H9 (cell line): ENCODE measurements at regions not wholly inside any gene's neighbourhood (a gene's known extent, or its start where the extent isn't known, plus 50 kb on each side); places are given as distances from the start of the nearest gene placed in this dataset.

Source experiments
- DNase-seq: peaks from one replicate; pipeline ENCODE4 v3.0.0-alpha.2; 2017
- H2AFZ ChIP-seq: one replicate; pipeline ENCODE4 v1.6.1; 2013; ENCODE audit warnings: mild to moderate bottlenecking, low read length, control low read depth, moderate library complexity
- H2AK5ac ChIP-seq: 2 replicates; pipeline ENCODE4 v1.6.1; 2013; ENCODE audit warnings: low read length, control low read depth, mixed read lengths; ENCODE audit not compliant: insufficient read length
- H2BK120ac ChIP-seq: one replicate; pipeline ENCODE4 v1.6.1; 2013; ENCODE audit warnings: low read depth, mild to moderate bottlenecking, low read length, control low read depth, inconsistent platforms; ENCODE audit not compliant: poor library complexity, severe bottlenecking
- H2BK12ac ChIP-seq: 2 replicates; pipeline ENCODE4 v1.6.1; 2013; ENCODE audit warnings: low read length, control low read depth, mixed read lengths, low read depth; ENCODE audit not compliant: insufficient read length
- H2BK15ac ChIP-seq: 2 replicates; pipeline ENCODE4 v1.6.1; 2013; ENCODE audit warnings: low read depth, low read length, control low read depth
- H2BK20ac ChIP-seq: one replicate; pipeline ENCODE4 v1.6.1; 2013; ENCODE audit warnings: low read depth, mild to moderate bottlenecking, low read length, control low read depth, inconsistent platforms; ENCODE audit not compliant: poor library complexity, severe bottlenecking
- H2BK5ac ChIP-seq: 2 replicates; pipeline ENCODE4 v1.6.1; 2013; ENCODE audit warnings: low read length, control low read depth, mixed read lengths; ENCODE audit not compliant: insufficient read length
- H3K14ac ChIP-seq: 2 replicates; pipeline ENCODE4 v1.6.1; 2013; ENCODE audit warnings: low read length, control low read depth; ENCODE audit not compliant: insufficient read depth
- H3K18ac ChIP-seq: 2 replicates; pipeline ENCODE4 v1.6.1; 2013; ENCODE audit warnings: low read depth, mild to moderate bottlenecking, mixed read lengths, low read length, control low read depth; ENCODE audit not compliant: insufficient read length
- H3K23ac ChIP-seq: 2 replicates; pipeline ENCODE4 v1.6.1; 2013; ENCODE audit warnings: low read length, control low read depth, mixed read lengths, low read depth; ENCODE audit not compliant: insufficient read length
- H3K23me2 ChIP-seq: 2 replicates; pipeline ENCODE4 v1.6.1; 2013; ENCODE audit warnings: low read depth, mild to moderate bottlenecking, mixed read lengths, low read length, control low read depth; ENCODE audit not compliant: insufficient read length, poor library complexity, severe bottlenecking
- H3K27ac ChIP-seq: 2 replicates; pipeline ENCODE4 v1.5.1; 2013; ENCODE audit warnings: low read length, control low read depth, mixed read lengths, low read depth; ENCODE audit not compliant: insufficient read length
- H3K27me3 ChIP-seq: 2 replicates; pipeline ENCODE4 v1.6.1; 2013; ENCODE audit warnings: low read length, control low read depth, inconsistent platforms; ENCODE audit not compliant: insufficient read depth
- H3K4ac ChIP-seq: 2 replicates; pipeline ENCODE4 v1.6.1; 2013; ENCODE audit warnings: low read depth, mild to moderate bottlenecking, control low read depth, inconsistent platforms, low read length, moderate library complexity
- H3K4me1 ChIP-seq: 2 replicates; pipeline ENCODE4 v1.6.1; 2013; ENCODE audit warnings: low read length, control low read depth, inconsistent platforms; ENCODE audit not compliant: insufficient read depth
- H3K4me2 ChIP-seq: 2 replicates; pipeline ENCODE4 v1.6.1; 2013; ENCODE audit warnings: low read length, control low read depth, mixed read lengths; ENCODE audit not compliant: insufficient read length, insufficient read depth
- H3K56ac ChIP-seq: 2 replicates; pipeline ENCODE4 v1.6.1; 2013; ENCODE audit warnings: low read depth, mild to moderate bottlenecking, mixed read lengths, low read length, control low read depth; ENCODE audit not compliant: insufficient read length
- H3K79me1 ChIP-seq: 2 replicates; pipeline ENCODE4 v1.6.1; 2013; ENCODE audit warnings: low read depth, mild to moderate bottlenecking, moderate library complexity, low read length, control low read depth, inconsistent platforms; ENCODE audit not compliant: insufficient read depth, poor library complexity, severe bottlenecking
- H3K79me2 ChIP-seq: 2 replicates; pipeline ENCODE4 v1.6.1; 2013; ENCODE audit warnings: low read length, control low read depth, inconsistent platforms; ENCODE audit not compliant: insufficient read depth
- H3K9ac ChIP-seq: 2 replicates; pipeline ENCODE4 v1.6.1; 2013; ENCODE audit warnings: low read length, control low read depth, mixed read lengths; ENCODE audit not compliant: insufficient read length; ENCODE audit errors: extremely low read depth
- H3K9me3 ChIP-seq: one replicate; pipeline ENCODE4 v1.6.1; 2013; ENCODE audit warnings: low read depth, low read length, inconsistent platforms; ENCODE audit not compliant: control insufficient read depth
- H3T11ph ChIP-seq: one replicate; pipeline ENCODE4 v1.6.1; 2013; ENCODE audit warnings: mild to moderate bottlenecking, low read length, control low read depth, inconsistent platforms
- H4K20me1 ChIP-seq: one replicate; pipeline ENCODE4 v1.6.1; 2013; ENCODE audit not compliant: control insufficient read depth, insufficient read length, insufficient read depth
- H4K5ac ChIP-seq: 2 replicates; pipeline ENCODE4 v1.6.1; 2013; ENCODE audit warnings: low read depth, mild to moderate bottlenecking, mixed read lengths, low read length, control low read depth; ENCODE audit not compliant: insufficient read length
- H4K8ac ChIP-seq: replicated peaks from 2 replicates; pipeline ENCODE4 v1.6.1; 2013; ENCODE audit warnings: low read length, control low read depth, mixed read lengths, low read depth; ENCODE audit not compliant: insufficient read length
- H4K91ac ChIP-seq: 2 replicates; pipeline ENCODE4 v1.6.1; 2013; ENCODE audit warnings: low read depth, mild to moderate bottlenecking, moderate library complexity, mixed read lengths, low read length, control low read depth; ENCODE audit not compliant: insufficient read length
- H3K27ac Mint-ChIP-seq, 3 experiments: 2 replicates in 2 of 3; 3 replicates in 1 of 3; pipeline ENCODE4 v1.8.0; 2020 to 2021; ENCODE audit warnings: mixed read lengths in 3 of 3, mild to moderate bottlenecking in 1 of 3, moderate library complexity in 1 of 3
- H3K27me3 Mint-ChIP-seq: 2 replicates; pipeline ENCODE4 v1.8.0; 2021; ENCODE audit warnings: low read depth, mild to moderate bottlenecking, moderate library complexity, mixed read lengths
- H3K36me3 Mint-ChIP-seq, 3 experiments: 2 replicates in 2 of 3; 3 replicates in 1 of 3; pipeline ENCODE4 v1.8.0; 2020 to 2021; ENCODE audit warnings: low read depth in 3 of 3, mixed read lengths in 3 of 3; ENCODE audit not compliant: insufficient read depth in 1 of 3
- H3K4me1 Mint-ChIP-seq, 2 experiments: 2 replicates each; pipeline ENCODE4 v1.8.0; 2020; ENCODE audit warnings: mixed read lengths in 2 of 2
- H3K4me3 Mint-ChIP-seq, 2 experiments: 2 replicates in 1 of 2; 3 replicates in 1 of 2; pipeline ENCODE4 v1.8.0; 2020 to 2021; ENCODE audit warnings: mild to moderate bottlenecking in 2 of 2, mixed read lengths in 2 of 2, moderate library complexity in 1 of 2
- H3K9me3 Mint-ChIP-seq, 2 experiments: 2 replicates in 1 of 2; 3 replicates in 1 of 2; pipeline ENCODE4 v1.8.0; 2020; ENCODE audit warnings: mild to moderate bottlenecking in 2 of 2, mixed read lengths in 2 of 2, moderate library complexity in 1 of 2
- WGBS: extraction: QIAGEN DNeasy Blood & Tissue Kit; methylation state at CpG from one replicate; pipeline ENCODE4 v1.1.7; 2013; ENCODE audit warnings: missing lambda C conversion rate, low lambda C conversion rate, mixed read lengths; ENCODE audit not compliant: insufficient read length; ENCODE audit errors: extremely low coverage; 5-methylcytosine and 5-hydroxymethylcytosine counted together
- TF ChIP-seq, protein P1 (sequence below): fragments of 200-600 bp; sonication (generic); conservative IDR thresholded peaks from 3 replicates; pipeline ENCODE4 v1.8.0; 2021; ENCODE audit warnings: antibody characterized with exemption, mild to moderate bottlenecking

DNA sequence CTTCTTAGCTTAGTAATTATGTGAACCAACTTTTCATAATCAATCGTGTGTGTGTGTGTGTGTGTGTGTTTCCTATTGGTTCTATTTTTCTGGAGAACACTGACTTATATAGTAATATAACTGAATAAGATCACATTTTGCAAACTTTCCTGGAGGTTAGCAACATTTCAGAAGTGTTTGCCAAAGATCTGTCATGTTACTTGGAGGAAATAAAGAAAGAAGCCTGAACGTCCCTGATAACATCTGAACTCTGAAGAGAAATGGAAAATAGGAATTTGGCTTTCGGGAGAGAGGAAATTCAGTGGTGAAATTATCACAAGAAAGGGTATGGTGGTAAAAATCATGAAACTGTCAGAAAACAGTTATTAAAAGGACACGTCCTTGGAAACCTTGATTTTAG, 984.4 kb upstream of the AUTS2 start:
- H3K27me3 ChIP-seq, result no peaks in the 10 kb centered on the region
- H2BK20ac ChIP-seq, result no peak overlapping the region
- no peak overlapping the region for H3K23ac ChIP-seq
- H3K4ac ChIP-seq, result no peak overlapping the region
- H3K18ac ChIP-seq, result no peak overlapping the region
- no peaks in the 10 kb centered on the region for H3K79me1 ChIP-seq
- Mint-ChIP-seq H3K27ac (no peak overlapping the region), H3K4me3 (no peak overlapping the region), H3K4me1 (peaks cover 24 to 28% of the 10 kb centered on the region in 2 experiments), H3K27me3 (peaks cover 7% of the 10 kb centered on the region), H3K9me3 (peaks cover 17 to 23% of the 10 kb centered on the region in 2 experiments), H3K36me3 (peaks cover 9 to 22% (median 15%) of the 10 kb centered on the region in 3 experiments)
- WGBS, result no CpG with 5 or more reads among the region's 4 CpGs
- TF ChIP-seq, protein P1, sequence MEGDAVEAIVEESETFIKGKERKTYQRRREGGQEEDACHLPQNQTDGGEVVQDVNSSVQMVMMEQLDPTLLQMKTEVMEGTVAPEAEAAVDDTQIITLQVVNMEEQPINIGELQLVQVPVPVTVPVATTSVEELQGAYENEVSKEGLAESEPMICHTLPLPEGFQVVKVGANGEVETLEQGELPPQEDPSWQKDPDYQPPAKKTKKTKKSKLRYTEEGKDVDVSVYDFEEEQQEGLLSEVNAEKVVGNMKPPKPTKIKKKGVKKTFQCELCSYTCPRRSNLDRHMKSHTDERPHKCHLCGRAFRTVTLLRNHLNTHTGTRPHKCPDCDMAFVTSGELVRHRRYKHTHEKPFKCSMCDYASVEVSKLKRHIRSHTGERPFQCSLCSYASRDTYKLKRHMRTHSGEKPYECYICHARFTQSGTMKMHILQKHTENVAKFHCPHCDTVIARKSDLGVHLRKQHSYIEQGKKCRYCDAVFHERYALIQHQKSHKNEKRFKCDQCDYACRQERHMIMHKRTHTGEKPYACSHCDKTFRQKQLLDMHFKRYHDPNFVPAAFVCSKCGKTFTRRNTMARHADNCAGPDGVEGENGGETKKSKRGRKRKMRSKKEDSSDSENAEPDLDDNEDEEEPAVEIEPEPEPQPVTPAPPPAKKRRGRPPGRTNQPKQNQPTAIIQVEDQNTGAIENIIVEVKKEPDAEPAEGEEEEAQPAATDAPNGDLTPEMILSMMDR, result no peak
- H3K9ac ChIP-seq, result no peak overlapping the region
- H3K4me1 ChIP-seq, result no peaks in the 10 kb centered on the region
- H2BK5ac ChIP-seq, result no peak overlapping the region
- H4K91ac ChIP-seq, result no peak overlapping the region
- no peak overlapping the region for H3K14ac ChIP-seq
- H3K79me2 ChIP-seq, result no peaks in the 10 kb centered on the region
- H3T11ph ChIP-seq, result no peak overlapping the region
- H2BK120ac ChIP-seq, result no peak overlapping the region
- H2AFZ ChIP-seq, result no peak overlapping the region
- H3K23me2 ChIP-seq, result no peaks in the 10 kb centered on the region
- no peak overlapping the region for H4K5ac ChIP-seq
- H3K4me2 ChIP-seq, result no peak overlapping the region
- H2BK12ac ChIP-seq, result no peak overlapping the region
- no peaks in the 10 kb centered on the region for H4K20me1 ChIP-seq
- no peak overlapping the region for H3K56ac ChIP-seq
- no peak overlapping the region for H4K8ac ChIP-seq
- H2BK15ac ChIP-seq, result no peak overlapping the region
- no peak overlapping the region for H2AK5ac ChIP-seq
- no peak for DNase-seq
- H3K9me3 ChIP-seq, result no peaks in the 10 kb centered on the region
- H3K27ac ChIP-seq, result no peak overlapping the region
